K562 (cell line): ENCODE measurements at regions not wholly inside any gene's neighbourhood (a gene's known extent, or its start where the extent isn't known, plus 50 kb on each side); places are given as distances from the start of the nearest gene placed in this dataset.

Experiments
- EP300 ChIP-seq: IDR thresholded peaks from 2 replicates; pipeline ENCODE4 v1.6.1; 2012; ENCODE audit warnings: low read length, improper control_type of control experiment
- EZH2 ChIP-seq: IDR thresholded peaks from 2 replicates; pipeline ENCODE4 v1.6.1; 2012; ENCODE audit warnings: low read depth, mild to moderate bottlenecking, inconsistent platforms, low read length, borderline replicate concordance
- FOXM1 ChIP-seq, 2 experiments: fragments of 450-650 bp in 1 of 2; sonication (generic) in 1 of 2; formaldehyde crosslinking in 1 of 2; IDR thresholded peaks; 2 replicates each; pipeline versions ENCODE4 v1.6.1 to v1.9.0; 2017 to 2022; ENCODE audit warnings: low read depth in 2 of 2, mild to moderate bottlenecking in 2 of 2, missing genetic modification reagents in 1 of 2, moderate library complexity in 1 of 2
- GATA2 ChIP-seq: sonication (generic); formaldehyde crosslinking; IDR thresholded peaks from 2 replicates; pipeline ENCODE4 v1.4.0; 2020; ENCODE audit warnings: mild to moderate bottlenecking, missing genetic modification reagents
- HCFC1 ChIP-seq: IDR thresholded peaks from 2 replicates; pipeline ENCODE4 v1.6.1; 2012; ENCODE audit warnings: low read depth, low read length, improper control_type of control experiment
- HDAC6 ChIP-seq: IDR thresholded peaks from 2 replicates; pipeline ENCODE4 v1.6.1; 2012; ENCODE audit warnings: low read depth, mild to moderate bottlenecking, control low read depth, inconsistent platforms, low read length, moderate library complexity
- RBBP5 ChIP-seq: fragments of 200-600 bp; sonication (generic); IDR thresholded peaks from 2 replicates; pipeline ENCODE4 v1.6.1; 2012; ENCODE audit warnings: borderline replicate concordance, mild to moderate bottlenecking, low read length, control low read depth, inconsistent platforms; ENCODE audit not compliant: insufficient read depth, poor library complexity, severe bottlenecking
- SP1 ChIP-seq: sonication (generic); formaldehyde crosslinking; IDR thresholded peaks from 2 replicates; pipeline ENCODE4 v1.8.1; 2022; ENCODE audit warnings: mild to moderate bottlenecking, missing genetic modification reagents
- TARDBP ChIP-seq: fragments of 450-650 bp; IDR thresholded peaks from 2 replicates; pipeline ENCODE4 v1.6.1; 2016
- ZBTB17 ChIP-seq: fragments of 450-650 bp; formaldehyde crosslinking; IDR thresholded peaks from 2 replicates; pipeline ENCODE4 v1.4.0; 2020; ENCODE audit warnings: mild to moderate bottlenecking
- ZBTB7A ChIP-seq: IDR thresholded peaks from 2 replicates; pipeline ENCODE4 v1.6.1; 2011; ENCODE audit warnings: low read depth, mild to moderate bottlenecking, low read length, moderate library complexity, borderline replicate concordance; ENCODE audit not compliant: control insufficient read depth
- TF ChIP-seq, protein P1 (sequence below), 2 experiments: fragments of 450-650 bp; formaldehyde crosslinking in 1 of 2; IDR thresholded peaks; 2 replicates each; pipeline versions ENCODE4 v1.4.0 to v1.6.1; 2014 to 2020; ENCODE audit warnings: mild to moderate bottlenecking in 2 of 2, borderline replicate concordance in 1 of 2, low read depth in 1 of 2
- TF ChIP-seq, protein P2 (sequence below), 3 experiments: IDR thresholded peaks in 2 of 3; conservative IDR thresholded peaks in 1 of 3; 2 replicates each; pipeline ENCODE4 v1.5.1; 2011 to 2012; ENCODE audit warnings: low read length in 3 of 3, mild to moderate bottlenecking in 3 of 3, control low read depth in 2 of 3, improper control_type of control experiment in 1 of 3, inconsistent platforms in 1 of 3, low read depth in 1 of 3, mixed read lengths in 1 of 3, moderate library complexity in 1 of 3; ENCODE audit not compliant: insufficient read depth in 2 of 3

- TF ChIP-seq EZH2 (no peak), TARDBP (no peak), FOXM1 (IDR thresholded peaks at IDR 0.05; ENCODE audit: low read depth) (no peak), FOXM1 (CRISPR knock-in tag; IDR thresholded peaks at IDR 0.05; ENCODE audit: low read depth) (no peak), ZBTB17 (CRISPR knock-in tag) (no peak), GATA2 (CRISPR knock-in tag) (no peak), RBBP5 (no peak), SP1 (CRISPR knock-in tag) (no peak), HCFC1 (no peak), EP300 (no peak), ZBTB7A (no peak), HDAC6 (no peak)
- TF ChIP-seq, protein P1, sequence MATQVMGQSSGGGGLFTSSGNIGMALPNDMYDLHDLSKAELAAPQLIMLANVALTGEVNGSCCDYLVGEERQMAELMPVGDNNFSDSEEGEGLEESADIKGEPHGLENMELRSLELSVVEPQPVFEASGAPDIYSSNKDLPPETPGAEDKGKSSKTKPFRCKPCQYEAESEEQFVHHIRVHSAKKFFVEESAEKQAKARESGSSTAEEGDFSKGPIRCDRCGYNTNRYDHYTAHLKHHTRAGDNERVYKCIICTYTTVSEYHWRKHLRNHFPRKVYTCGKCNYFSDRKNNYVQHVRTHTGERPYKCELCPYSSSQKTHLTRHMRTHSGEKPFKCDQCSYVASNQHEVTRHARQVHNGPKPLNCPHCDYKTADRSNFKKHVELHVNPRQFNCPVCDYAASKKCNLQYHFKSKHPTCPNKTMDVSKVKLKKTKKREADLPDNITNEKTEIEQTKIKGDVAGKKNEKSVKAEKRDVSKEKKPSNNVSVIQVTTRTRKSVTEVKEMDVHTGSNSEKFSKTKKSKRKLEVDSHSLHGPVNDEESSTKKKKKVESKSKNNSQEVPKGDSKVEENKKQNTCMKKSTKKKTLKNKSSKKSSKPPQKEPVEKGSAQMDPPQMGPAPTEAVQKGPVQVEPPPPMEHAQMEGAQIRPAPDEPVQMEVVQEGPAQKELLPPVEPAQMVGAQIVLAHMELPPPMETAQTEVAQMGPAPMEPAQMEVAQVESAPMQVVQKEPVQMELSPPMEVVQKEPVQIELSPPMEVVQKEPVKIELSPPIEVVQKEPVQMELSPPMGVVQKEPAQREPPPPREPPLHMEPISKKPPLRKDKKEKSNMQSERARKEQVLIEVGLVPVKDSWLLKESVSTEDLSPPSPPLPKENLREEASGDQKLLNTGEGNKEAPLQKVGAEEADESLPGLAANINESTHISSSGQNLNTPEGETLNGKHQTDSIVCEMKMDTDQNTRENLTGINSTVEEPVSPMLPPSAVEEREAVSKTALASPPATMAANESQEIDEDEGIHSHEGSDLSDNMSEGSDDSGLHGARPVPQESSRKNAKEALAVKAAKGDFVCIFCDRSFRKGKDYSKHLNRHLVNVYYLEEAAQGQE (IDR thresholded peaks at IDR 0.05; ENCODE audit: borderline replicate concordance): no peak
- TF ChIP-seq, protein P1 (CRISPR knock-in tag; IDR thresholded peaks at IDR 0.05; ENCODE audit: low read depth): no peak
- TF ChIP-seq, protein P2, sequence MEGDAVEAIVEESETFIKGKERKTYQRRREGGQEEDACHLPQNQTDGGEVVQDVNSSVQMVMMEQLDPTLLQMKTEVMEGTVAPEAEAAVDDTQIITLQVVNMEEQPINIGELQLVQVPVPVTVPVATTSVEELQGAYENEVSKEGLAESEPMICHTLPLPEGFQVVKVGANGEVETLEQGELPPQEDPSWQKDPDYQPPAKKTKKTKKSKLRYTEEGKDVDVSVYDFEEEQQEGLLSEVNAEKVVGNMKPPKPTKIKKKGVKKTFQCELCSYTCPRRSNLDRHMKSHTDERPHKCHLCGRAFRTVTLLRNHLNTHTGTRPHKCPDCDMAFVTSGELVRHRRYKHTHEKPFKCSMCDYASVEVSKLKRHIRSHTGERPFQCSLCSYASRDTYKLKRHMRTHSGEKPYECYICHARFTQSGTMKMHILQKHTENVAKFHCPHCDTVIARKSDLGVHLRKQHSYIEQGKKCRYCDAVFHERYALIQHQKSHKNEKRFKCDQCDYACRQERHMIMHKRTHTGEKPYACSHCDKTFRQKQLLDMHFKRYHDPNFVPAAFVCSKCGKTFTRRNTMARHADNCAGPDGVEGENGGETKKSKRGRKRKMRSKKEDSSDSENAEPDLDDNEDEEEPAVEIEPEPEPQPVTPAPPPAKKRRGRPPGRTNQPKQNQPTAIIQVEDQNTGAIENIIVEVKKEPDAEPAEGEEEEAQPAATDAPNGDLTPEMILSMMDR (IDR thresholded peaks at IDR 0.05 in 2 of 3, conservative IDR thresholded peaks at IDR 0.05 in 1 of 3; ENCODE audit: insufficient read depth in 2 of 3, low read depth in 1 of 3, low read length in 3 of 3): no peak
Measured at GRCh38 chr9:8036914-8037524, 237.4 kb upstream of the DMAC1 start.
